SK-N-SH treated with all-trans-retinoic acid at 6 μM for 48 hours (cell line): ENCODE measurements at regions not wholly inside any gene's neighbourhood (a gene's known extent, or its start where the extent isn't known, plus 50 kb on each side); places are given as distances from the start of the nearest gene placed in this dataset.

Experiments used
- CSRNP3 ChIP-seq: fragments of 250-450 bp; sonication (Bioruptor Pico); IDR thresholded peaks from 2 replicates; pipeline ENCODE4 v1.5.1; 2021; ENCODE audit warnings: mild to moderate bottlenecking, moderate library complexity
- TSHZ2 ChIP-seq: fragments of 250-450 bp; sonication (Bioruptor Pico); IDR thresholded peaks from 2 replicates; pipeline ENCODE4 v1.5.0; 2020; ENCODE audit warnings: mild to moderate bottlenecking, moderate library complexity
- ZC3H10 ChIP-seq: fragments of 250-450 bp; sonication (Bioruptor Pico); IDR thresholded peaks from 2 replicates; pipeline ENCODE4 v1.5.1; 2021; ENCODE audit warnings: mild to moderate bottlenecking, moderate library complexity
- ZFP3 ChIP-seq: fragments of 250-450 bp; sonication (Bioruptor Pico); IDR thresholded peaks from 2 replicates; pipeline ENCODE4 v1.5.0; 2020; ENCODE audit warnings: mild to moderate bottlenecking, moderate library complexity
- ZNF8 ChIP-seq: fragments of 450-650 bp; formaldehyde crosslinking; IDR thresholded peaks from 2 replicates; pipeline ENCODE4 v1.5.0; 2020; ENCODE audit warnings: mild to moderate bottlenecking, moderate library complexity

- no peak for TF ChIP-seq CSRNP3
- TF ChIP-seq TSHZ2 (CRISPR knock-in tag) = no peak
- no peak for TF ChIP-seq ZC3H10 (CRISPR knock-in tag)
- TF ChIP-seq ZNF8 (CRISPR knock-in tag) = no peak
- TF ChIP-seq ZFP3 (CRISPR knock-in tag) = no peak
Observed at GRCh38 chr2:13193075-13193474, 476.3 kb downstream of the TRIB2 start.
